ENCODE measurements at regions not wholly inside any gene's neighbourhood (a gene's known extent, or its start where the extent isn't known, plus 50 kb on each side); places are given as distances from the start of the nearest gene placed in this dataset.
"Not testable (repeated sequence)": the region's sequence is repeated elsewhere in the genome, so short reads cannot be mapped to it uniquely, and the experiment has no call there.

GRCh38 chr12:128079446-128079845 is 187.5 kb upstream of the TMEM132C start:
- Histone ChIP-seq H3K4me1 (ENCODE audit: control insufficient read depth, insufficient read depth, low read length) (no peaks in the 10 kb centered on the region), H3K27me3 (ENCODE audit: control insufficient read depth, insufficient read depth, low read length) (no peaks in the 10 kb centered on the region), H3K27ac (ENCODE audit: low read depth, low read length) (no peak overlapping the region), H3K4me3 (ENCODE audit: low read length) (no peak overlapping the region), H3K36me3 (ENCODE audit: control insufficient read depth, insufficient read depth, low read length) (no peaks in the 10 kb centered on the region), H3K9ac (ENCODE audit: low read length) (no peak overlapping the region)

GRCh38 chr12:128083132-128083729 is 183.7 kb upstream of the TMEM132C start:
- H3K27ac ChIP-seq (ENCODE audit: low read depth, low read length), result no peak overlapping the region
- H3K4me1 ChIP-seq (ENCODE audit: control insufficient read depth, insufficient read depth, low read length), result no peaks in the 10 kb centered on the region
- no peak overlapping the region for H3K9ac ChIP-seq (ENCODE audit: low read length)
- H3K36me3 ChIP-seq (ENCODE audit: control insufficient read depth, insufficient read depth, low read length), result no peaks in the 10 kb centered on the region
- H3K4me3 ChIP-seq (ENCODE audit: low read length), result no peak overlapping the region
- H3K27me3 ChIP-seq (ENCODE audit: control insufficient read depth, insufficient read depth, low read length), result no peaks in the 10 kb centered on the region

- H3K36me3 ChIP-seq (ENCODE audit: control insufficient read depth, insufficient read depth, low read length), result no peaks in the 10 kb centered on the region
- H3K4me1 ChIP-seq (ENCODE audit: control insufficient read depth, insufficient read depth, low read length), result no peaks in the 10 kb centered on the region
- H3K27me3 ChIP-seq (ENCODE audit: control insufficient read depth, insufficient read depth, low read length), result peaks cover 6% of the 10 kb centered on the region
These were observed 178.0 kb upstream of the TMEM132C start for GRCh38 chr12:128088926-128089325.

GRCh38 chr12:128089961-128090360 is 177.0 kb upstream of the TMEM132C start:
- Histone ChIP-seq H3K4me1 (ENCODE audit: control insufficient read depth, insufficient read depth, low read length) (no peaks in the 10 kb centered on the region), H3K27me3 (ENCODE audit: control insufficient read depth, insufficient read depth, low read length) (peaks cover 6% of the 10 kb centered on the region), H3K27ac (ENCODE audit: low read depth, low read length) (no peak overlapping the region), H3K36me3 (ENCODE audit: control insufficient read depth, insufficient read depth, low read length) (no peaks in the 10 kb centered on the region), H3K9ac (ENCODE audit: low read length) (no peak overlapping the region), H3K4me3 (ENCODE audit: low read length) (no peak overlapping the region)

More at GRCh38 chr12:128088926-128089325, 178.0 kb upstream of the TMEM132C start:
- H3K27ac ChIP-seq (ENCODE audit: low read depth, low read length), result no peak overlapping the region
- no peak overlapping the region for H3K9ac ChIP-seq (ENCODE audit: low read length)
- H3K4me3 ChIP-seq (ENCODE audit: low read length), result no peak overlapping the region

GRCh38 chr12:128091101-128091720 is 175.8 kb upstream of the TMEM132C start:
- Histone ChIP-seq H3K36me3 (ENCODE audit: control insufficient read depth, insufficient read depth, low read length) (no peaks in the 10 kb centered on the region), H3K27ac (ENCODE audit: low read depth, low read length) (no peak overlapping the region), H3K4me3 (ENCODE audit: low read length) (no peak overlapping the region), H3K9ac (ENCODE audit: low read length) (no peak overlapping the region), H3K4me1 (ENCODE audit: control insufficient read depth, insufficient read depth, low read length) (no peaks in the 10 kb centered on the region), H3K27me3 (ENCODE audit: control insufficient read depth, insufficient read depth, low read length) (peaks cover 6% of the 10 kb centered on the region)

- peaks cover 6% of the 10 kb centered on the region for H3K27me3 ChIP-seq (ENCODE audit: control insufficient read depth, insufficient read depth, low read length)
- no peak overlapping the region for H3K27ac ChIP-seq (ENCODE audit: low read depth, low read length)
These were observed 175.0 kb upstream of the TMEM132C start for GRCh38 chr12:128091951-128092382.

GRCh38 chr12:128098730-128099129 is 168.2 kb upstream of the TMEM132C start:
- no peak overlapping the region for H3K4me3 ChIP-seq (ENCODE audit: low read length)
- H3K4me1 ChIP-seq (ENCODE audit: control insufficient read depth, insufficient read depth, low read length), result no peaks in the 10 kb centered on the region
- H3K9ac ChIP-seq (ENCODE audit: low read length), result no peak overlapping the region
- H3K36me3 ChIP-seq (ENCODE audit: control insufficient read depth, insufficient read depth, low read length), result no peaks in the 10 kb centered on the region
- H3K27ac ChIP-seq (ENCODE audit: low read depth, low read length), result no peak overlapping the region
- H3K27me3 ChIP-seq (ENCODE audit: control insufficient read depth, insufficient read depth, low read length), result no peaks in the 10 kb centered on the region

More at GRCh38 chr12:128091951-128092382, 175.0 kb upstream of the TMEM132C start:
- no peak overlapping the region for H3K4me3 ChIP-seq (ENCODE audit: low read length)
- H3K9ac ChIP-seq (ENCODE audit: low read length), result no peak overlapping the region
- H3K4me1 ChIP-seq (ENCODE audit: control insufficient read depth, insufficient read depth, low read length), result no peaks in the 10 kb centered on the region
- H3K36me3 ChIP-seq (ENCODE audit: control insufficient read depth, insufficient read depth, low read length), result no peaks in the 10 kb centered on the region

- no peaks in the 10 kb centered on the region for H3K27me3 ChIP-seq (ENCODE audit: control insufficient read depth, insufficient read depth, low read length)
- no peak overlapping the region for H3K27ac ChIP-seq (ENCODE audit: low read depth, low read length)
- no peak overlapping the region for H3K9ac ChIP-seq (ENCODE audit: low read length)
- H3K36me3 ChIP-seq (ENCODE audit: control insufficient read depth, insufficient read depth, low read length), result no peaks in the 10 kb centered on the region
- H3K4me1 ChIP-seq (ENCODE audit: control insufficient read depth, insufficient read depth, low read length), result no peaks in the 10 kb centered on the region
- no peak overlapping the region for H3K4me3 ChIP-seq (ENCODE audit: low read length)
These were observed 163.8 kb upstream of the TMEM132C start for GRCh38 chr12:128103152-128103551.

- Histone ChIP-seq H3K27ac (ENCODE audit: low read depth, low read length) (no peak overlapping the region), H3K4me1 (ENCODE audit: control insufficient read depth, insufficient read depth, low read length) (no peaks in the 10 kb centered on the region), H3K9ac (ENCODE audit: low read length) (no peak overlapping the region), H3K4me3 (ENCODE audit: low read length) (no peak overlapping the region), H3K27me3 (ENCODE audit: control insufficient read depth, insufficient read depth, low read length) (no peaks in the 10 kb centered on the region), H3K36me3 (ENCODE audit: control insufficient read depth, insufficient read depth, low read length) (no peaks in the 10 kb centered on the region)
These were observed 157.7 kb upstream of the TMEM132C start for GRCh38 chr12:128109236-128109635.

GRCh38 chr12:128109636-128110035 is 157.3 kb upstream of the TMEM132C start:
- no peak overlapping the region for H3K27ac ChIP-seq (ENCODE audit: low read depth, low read length)

GRCh38 chr12:128111333-128111732 is 155.6 kb upstream of the TMEM132C start:
- Histone ChIP-seq H3K36me3 (ENCODE audit: control insufficient read depth, insufficient read depth, low read length) (no peaks in the 10 kb centered on the region), H3K9ac (ENCODE audit: low read length) (no peak overlapping the region), H3K4me1 (ENCODE audit: control insufficient read depth, insufficient read depth, low read length) (no peaks in the 10 kb centered on the region), H3K4me3 (ENCODE audit: low read length) (no peak overlapping the region), H3K27ac (ENCODE audit: low read depth, low read length) (no peak overlapping the region), H3K27me3 (ENCODE audit: control insufficient read depth, insufficient read depth, low read length) (no peaks in the 10 kb centered on the region)

More at GRCh38 chr12:128109636-128110035, 157.3 kb upstream of the TMEM132C start:
- Histone ChIP-seq H3K36me3 (ENCODE audit: control insufficient read depth, insufficient read depth, low read length) (no peaks in the 10 kb centered on the region), H3K4me1 (ENCODE audit: control insufficient read depth, insufficient read depth, low read length) (no peaks in the 10 kb centered on the region), H3K9ac (ENCODE audit: low read length) (no peak overlapping the region), H3K27me3 (ENCODE audit: control insufficient read depth, insufficient read depth, low read length) (no peaks in the 10 kb centered on the region), H3K4me3 (ENCODE audit: low read length) (no peak overlapping the region)

- Histone ChIP-seq H3K4me3 (ENCODE audit: low read length) (no peak overlapping the region), H3K36me3 (ENCODE audit: control insufficient read depth, insufficient read depth, low read length) (no peaks in the 10 kb centered on the region), H3K9ac (ENCODE audit: low read length) (no peak overlapping the region), H3K27me3 (ENCODE audit: control insufficient read depth, insufficient read depth, low read length) (no peaks in the 10 kb centered on the region), H3K27ac (ENCODE audit: low read depth, low read length) (no peak overlapping the region), H3K4me1 (ENCODE audit: control insufficient read depth, insufficient read depth, low read length) (no peaks in the 10 kb centered on the region)
These were observed 155.0 kb upstream of the TMEM132C start for GRCh38 chr12:128111951-128112350.

GRCh38 chr12:128113250-128113649 is 153.7 kb upstream of the TMEM132C start:
- not testable (repeated sequence) for H3K4me3 ChIP-seq (ENCODE audit: low read length); H3K36me3 ChIP-seq (ENCODE audit: control insufficient read depth, insufficient read depth, low read length)

More at GRCh38 chr12:128113250-128113649, 153.7 kb upstream of the TMEM132C start:
- H3K27me3 ChIP-seq (ENCODE audit: control insufficient read depth, insufficient read depth, low read length); H3K9ac ChIP-seq (ENCODE audit: low read length); H3K27ac ChIP-seq (ENCODE audit: low read depth, low read length); H3K4me1 ChIP-seq (ENCODE audit: control insufficient read depth, insufficient read depth, low read length): not testable (repeated sequence)

All from rectal smooth muscle tissue (tissue), 1 donor.